Myocyte (in vitro differentiated cells): ENCODE measurements at regions not wholly inside any gene's neighbourhood (a gene's known extent, or its start where the extent isn't known, plus 50 kb on each side); places are given as distances from the start of the nearest gene placed in this dataset.
"Not testable (repeated sequence)": the region's sequence is repeated elsewhere in the genome, so short reads cannot be mapped to it uniquely, and the experiment has no call there.

Source experiments
- DNase-seq: peaks from one replicate; pipeline ENCODE4 v3.0.0-alpha.2; 2012; ENCODE audit warnings: low read depth

GRCh38 chr3:169029674-169030285 is 633.7 kb downstream of the MECOM start:
- DNase-seq, result no peak

GRCh38 chr3:169028716-169029115 is 634.8 kb downstream of the MECOM start:
- no peak for DNase-seq

- DNase-seq, result peak; percentile 60
Observed at GRCh38 chr3:169026543-169027182, 636.8 kb downstream of the MECOM start.

GRCh38 chr3:169022457-169022856 is 641.1 kb downstream of the MECOM start:
- DNase-seq, result no peak

- no peak for DNase-seq
Observed at GRCh38 chr3:169020371-169020770, 643.1 kb downstream of the MECOM start.

GRCh38 chr3:169009453-169009852 is 654.1 kb downstream of the MECOM start:
- no peak for DNase-seq

- no peak for DNase-seq
Observed at GRCh38 chr3:169008776-169009358, 654.6 kb downstream of the MECOM start.

GRCh38 chr3:169007145-169007544 is 656.4 kb downstream of the MECOM start:
- no peak for DNase-seq

GRCh38 chr3:169006398-169006797 is 657.1 kb downstream of the MECOM start:
- not testable (repeated sequence) for DNase-seq

- no peak for DNase-seq
Observed at GRCh38 chr3:169002689-169003088, 660.8 kb downstream of the MECOM start.

GRCh38 chr3:168998792-168999191 is 664.7 kb downstream of the MECOM start:
- DNase-seq, result no peak

GRCh38 chr3:168997488-168997887 is 666.0 kb downstream of the MECOM start:
- no peak for DNase-seq

GRCh38 chr3:168996622-168997021 is 666.9 kb downstream of the MECOM start:
- no peak for DNase-seq

- DNase-seq, result no peak
Observed at GRCh38 chr3:168995129-168995528, 668.4 kb downstream of the MECOM start.

- no peak for DNase-seq
Observed at GRCh38 chr3:168991803-168992202, 671.7 kb downstream of the MECOM start.

- no peak for DNase-seq
Observed at GRCh38 chr3:168990621-168991020, 672.9 kb downstream of the MECOM start.

GRCh38 chr3:168990134-168990533 is 673.4 kb downstream of the MECOM start:
- DNase-seq, result no peak

- no peak for DNase-seq
Observed at GRCh38 chr3:168989396-168989795, 674.1 kb downstream of the MECOM start.

- no peak for DNase-seq
Observed at GRCh38 chr3:168988853-168989252, 674.7 kb downstream of the MECOM start.

GRCh38 chr3:168984872-168985271 is 678.6 kb downstream of the MECOM start:
- DNase-seq, result no peak

GRCh38 chr3:168983046-168983445 is 680.5 kb downstream of the MECOM start:
- no peak for DNase-seq

- no peak for DNase-seq
Observed at GRCh38 chr3:168981396-168981795, 682.1 kb downstream of the MECOM start.
